ENCODE measurements at regions not wholly inside any gene's neighbourhood (a gene's known extent, or its start where the extent isn't known, plus 50 kb on each side); places are given as distances from the start of the nearest gene placed in this dataset.

GRCh38 chr1:186564582-186564981, 103.7 kb upstream of the PDC start:
- TF ChIP-seq POLR2A (IDR thresholded peaks at IDR 0.05) = no peak
- TF ChIP-seq CTCF (IDR thresholded peaks at IDR 0.05) = no peak

All from uterus (tissue), 2 donors.